GM18907 (cell line): ENCODE measurements at regions not wholly inside any gene's neighbourhood (a gene's known extent, or its start where the extent isn't known, plus 50 kb on each side); places are given as distances from the start of the nearest gene placed in this dataset.

Experiments
- ATAC-seq: cut with Tn5 transposase; IDR thresholded peaks from one replicate; pipeline ENCODE4 v1.9.1; 2021; ENCODE audit warnings: mild to moderate bottlenecking, moderate library complexity; ENCODE audit not compliant: unreplicated experiment

- no peak for ATAC-seq
Measured at GRCh38 chr16:59305850-59306249, 571.7 kb upstream of the GOT2 start.

GRCh38 chr16:59296888-59297287, 562.8 kb upstream of the GOT2 start:
- no peak for ATAC-seq

- no peak for ATAC-seq
Measured at GRCh38 chr16:59295993-59296736, 562.0 kb upstream of the GOT2 start.

GRCh38 chr16:59295474-59295873, 561.4 kb upstream of the GOT2 start:
- ATAC-seq = no peak

GRCh38 chr16:59290718-59291117, 556.6 kb upstream of the GOT2 start:
- ATAC-seq = no peak

GRCh38 chr16:59289151-59289550, 555.0 kb upstream of the GOT2 start:
- no peak for ATAC-seq

- ATAC-seq = no peak
Measured at GRCh38 chr16:59274141-59274540, 540.0 kb upstream of the GOT2 start.

- ATAC-seq = no peak
Measured at GRCh38 chr16:59263955-59264354, 529.8 kb upstream of the GOT2 start.

- ATAC-seq = no peak
Measured at GRCh38 chr16:59260892-59261291, 526.8 kb upstream of the GOT2 start.

- ATAC-seq = no peak
Measured at GRCh38 chr16:59259950-59260319, 525.8 kb upstream of the GOT2 start.

GRCh38 chr16:59259074-59259949, 525.2 kb upstream of the GOT2 start:
- no peak for ATAC-seq

- no peak for ATAC-seq
Measured at GRCh38 chr16:59252317-59252716, 518.2 kb upstream of the GOT2 start.

GRCh38 chr16:59249011-59249410, 514.9 kb upstream of the GOT2 start:
- no peak for ATAC-seq

- ATAC-seq = no peak
Measured at GRCh38 chr16:59242556-59242955, 508.4 kb upstream of the GOT2 start.

GRCh38 chr16:59238246-59238645, 504.1 kb upstream of the GOT2 start:
- ATAC-seq = no peak

- ATAC-seq = no peak
Measured at GRCh38 chr16:59236804-59237458, 502.8 kb upstream of the GOT2 start.

- no peak for ATAC-seq
Measured at GRCh38 chr16:59224401-59224800, 490.3 kb upstream of the GOT2 start.

GRCh38 chr16:59220011-59220410, 485.9 kb upstream of the GOT2 start:
- no peak for ATAC-seq

- no peak for ATAC-seq
Measured at GRCh38 chr16:59216291-59216690, 482.2 kb upstream of the GOT2 start.

- ATAC-seq = no peak
Measured at GRCh38 chr16:59214455-59214854, 480.3 kb upstream of the GOT2 start.

GRCh38 chr16:59213952-59214351, 479.8 kb upstream of the GOT2 start:
- no peak for ATAC-seq
